Activated CD4-positive, alpha-beta T cell treated with anti-CD3 and anti-CD28 coated beads, Interleukin-2, amount 50 U/mL, for 24 hours (primary cell): ENCODE measurements at regions not wholly inside any gene's neighbourhood (a gene's known extent, or its start where the extent isn't known, plus 50 kb on each side); places are given as distances from the start of the nearest gene placed in this dataset.

Source experiments
- DNase-seq, 2 donors: peaks; one replicate each; pipeline ENCODE4 v3.0.0-alpha.2; 2020; ENCODE audit warnings: low read depth in 1 of 2, low spot score in 1 of 2

- DNase-seq, result no peak
These were observed 61.7 kb upstream of the PPP2R2B start for GRCh38 chr5:146940295-146940694.

- DNase-seq, result no peak
These were observed 65.5 kb upstream of the PPP2R2B start for GRCh38 chr5:146944019-146944418.

- no peak for DNase-seq
These were observed 66.4 kb upstream of the PPP2R2B start for GRCh38 chr5:146944764-146945616.

DNA sequence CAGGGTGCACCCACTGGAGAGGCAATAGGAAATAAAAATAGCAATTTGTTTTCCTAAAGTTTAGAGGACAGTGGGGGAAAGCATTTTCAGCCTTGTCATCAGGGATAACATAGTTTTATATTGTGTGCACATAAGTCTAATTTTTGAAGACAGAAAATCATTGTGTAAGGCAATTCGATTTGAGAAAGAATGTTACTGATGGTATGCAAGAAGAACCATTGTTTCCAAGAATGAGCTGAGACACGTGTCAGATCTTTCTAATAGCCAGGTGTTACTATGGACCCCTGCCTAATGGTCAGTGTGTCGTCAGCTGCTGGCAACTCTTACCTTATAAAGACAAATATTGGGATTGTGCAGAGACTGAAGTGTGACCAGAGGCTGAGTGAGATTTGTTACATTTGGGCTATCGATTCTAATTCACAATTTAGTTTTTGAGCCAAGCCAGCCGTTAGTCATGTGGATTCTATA lies 67.1 kb upstream of the PPP2R2B start:
- DNase-seq, result no peak

DNA sequence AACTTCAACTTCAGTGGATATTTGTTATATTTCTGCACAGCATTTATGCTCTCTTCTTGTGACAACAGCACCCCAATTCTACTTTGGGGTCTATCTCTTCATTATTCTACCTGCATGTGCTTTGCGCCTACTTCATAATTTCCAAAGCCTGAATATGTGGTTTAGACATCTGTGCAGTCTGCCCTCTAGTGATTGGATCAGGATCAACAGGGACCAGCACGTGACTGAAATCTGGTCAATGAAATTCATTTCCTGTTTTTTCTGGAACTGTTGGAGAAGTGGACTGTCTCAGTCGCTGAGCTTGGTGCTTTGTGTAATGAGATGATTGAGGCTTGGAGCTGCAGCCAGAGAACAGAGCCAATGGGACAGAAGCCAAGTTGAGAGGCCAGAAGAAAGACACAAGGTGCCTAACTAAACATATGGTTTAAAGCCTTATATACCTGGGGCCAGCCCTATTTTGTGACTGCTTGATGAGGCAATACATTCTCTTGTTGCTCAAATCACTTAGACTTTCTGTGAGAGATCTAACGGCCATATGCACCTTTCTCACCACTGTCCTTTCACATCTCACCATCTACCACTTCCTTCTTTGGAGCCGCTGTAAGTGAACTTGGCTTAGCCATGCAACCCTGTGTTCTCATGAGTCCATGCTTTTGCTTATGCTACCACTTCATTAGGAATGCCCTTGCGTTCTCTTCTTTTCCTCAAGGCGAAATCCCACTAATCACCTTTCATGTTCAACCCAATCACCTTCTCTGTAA lies 68.8 kb upstream of the PPP2R2B start:
- DNase-seq, result no peak

DNA sequence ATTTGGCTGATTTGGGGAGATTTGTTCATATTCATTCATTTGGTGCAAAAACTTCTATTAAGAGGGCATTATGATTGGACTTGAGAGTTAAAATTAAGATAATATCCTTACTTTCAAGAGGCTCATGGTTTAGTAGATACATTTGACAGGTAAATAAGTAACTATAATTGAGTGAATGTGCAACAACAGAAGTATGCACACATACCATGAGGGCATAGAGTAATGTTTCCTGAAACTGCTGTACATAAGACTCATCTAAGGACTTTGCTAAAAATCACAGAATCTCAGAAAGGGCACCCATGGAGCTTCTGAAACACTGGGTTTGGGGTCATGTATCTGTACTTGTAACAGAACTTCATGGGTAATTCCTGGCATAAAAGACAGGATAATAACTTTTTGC lies 70.1 kb upstream of the PPP2R2B start:
- DNase-seq, result no peak

DNA sequence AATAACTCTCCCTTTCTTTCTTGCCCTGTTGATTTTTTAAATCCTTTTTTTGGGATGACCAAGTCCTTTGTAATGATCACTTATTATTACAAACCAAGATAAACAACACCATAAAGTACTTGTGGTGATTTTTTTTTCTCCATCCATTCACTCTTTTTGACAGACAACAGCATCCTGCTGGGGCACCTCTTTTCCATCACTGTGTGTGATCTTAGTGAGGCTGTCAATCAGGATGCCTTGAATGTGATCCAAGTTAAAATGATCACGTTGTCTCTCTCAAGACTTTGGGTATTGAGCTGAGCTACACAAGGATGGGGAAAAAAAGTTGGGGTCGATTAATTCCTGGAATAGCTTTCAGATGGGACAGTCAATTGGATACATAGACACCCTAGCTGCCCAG lies 73.6 kb upstream of the PPP2R2B start:
- no peak for DNase-seq

DNA sequence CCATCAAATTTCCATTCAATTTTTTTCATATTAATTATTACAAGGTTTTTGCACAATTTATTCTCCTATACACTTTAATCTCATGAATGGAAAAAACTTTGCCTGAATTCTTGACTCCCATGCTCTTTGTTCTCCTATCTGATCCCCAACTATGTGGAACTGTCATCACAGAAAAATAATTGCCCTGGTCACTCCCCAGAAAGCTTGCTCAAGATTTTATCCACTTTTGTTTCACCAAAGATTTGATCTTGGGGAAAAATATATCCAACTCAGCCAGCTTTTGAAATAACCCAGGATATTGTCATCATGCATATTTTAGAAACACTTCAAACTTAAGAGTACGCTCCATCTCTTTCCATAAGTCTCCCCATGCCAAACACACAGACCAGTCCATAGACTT lies 77.7 kb upstream of the PPP2R2B start:
- no peak for DNase-seq

DNA sequence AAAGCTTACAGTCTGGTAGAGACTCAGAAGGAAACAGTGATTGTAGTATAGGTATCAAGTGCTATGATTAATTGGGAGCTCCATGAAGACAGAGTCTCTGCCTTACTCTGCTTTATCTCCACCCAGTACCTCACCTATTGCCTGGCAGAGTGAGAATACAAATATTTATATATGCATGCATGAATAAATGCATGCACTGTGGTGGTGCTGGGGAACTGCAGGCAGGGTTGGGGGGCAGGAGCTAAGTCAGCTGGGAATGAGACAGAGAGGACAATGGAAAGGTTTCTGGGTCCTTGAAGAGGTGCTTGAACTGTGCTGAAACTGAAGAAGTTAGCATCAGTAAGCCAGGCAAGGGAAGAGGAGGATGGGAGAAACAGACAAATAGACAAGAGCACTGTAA lies 80.8 kb upstream of the PPP2R2B start:
- DNase-seq, result no peak

- no peak for DNase-seq
These were observed 84.3 kb upstream of the PPP2R2B start for GRCh38 chr5:146962801-146963355.

- peak in 1 of 2 donors; percentile 53 for DNase-seq
These were observed 87.5 kb upstream of the PPP2R2B start for GRCh38 chr5:146965761-146966659.

DNA sequence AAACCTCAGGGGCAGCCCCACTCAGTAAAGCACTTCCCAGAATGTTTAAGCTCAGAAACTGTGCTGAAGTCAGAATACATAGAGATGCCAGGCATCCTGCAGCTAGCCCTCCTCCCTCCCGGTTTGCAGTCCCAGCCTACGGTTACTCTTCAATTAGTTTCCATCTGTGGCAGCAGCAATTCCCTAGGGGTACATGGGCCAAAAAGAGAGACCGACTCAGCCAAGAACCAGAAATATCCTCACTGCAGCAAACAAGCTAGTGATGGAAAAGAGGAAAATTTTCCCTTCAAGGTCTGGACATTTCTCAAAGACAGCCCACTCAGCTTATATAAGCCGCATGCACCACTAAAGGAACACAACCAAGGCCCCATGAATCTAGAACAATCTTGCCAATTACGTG lies 89.1 kb upstream of the PPP2R2B start:
- DNase-seq, result no peak

DNA sequence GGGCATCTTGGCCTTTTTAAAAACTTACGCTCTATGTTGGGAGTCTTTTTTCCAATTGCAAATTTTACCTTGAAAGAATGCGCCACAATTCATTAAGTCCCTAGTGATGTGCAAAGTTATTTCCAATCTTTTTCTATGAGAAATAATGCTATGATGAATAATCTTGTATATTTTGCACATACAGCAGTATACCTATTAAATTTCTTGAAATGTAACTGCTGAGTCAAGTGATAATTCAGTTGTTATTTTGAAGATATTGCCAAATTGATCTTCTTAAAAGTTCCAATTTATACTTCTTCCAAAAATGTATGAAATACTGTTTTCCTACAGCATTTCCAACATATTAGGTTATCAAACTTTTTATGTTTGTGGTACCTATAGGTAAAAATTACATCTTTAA lies 92.8 kb upstream of the PPP2R2B start:
- no peak for DNase-seq

DNA sequence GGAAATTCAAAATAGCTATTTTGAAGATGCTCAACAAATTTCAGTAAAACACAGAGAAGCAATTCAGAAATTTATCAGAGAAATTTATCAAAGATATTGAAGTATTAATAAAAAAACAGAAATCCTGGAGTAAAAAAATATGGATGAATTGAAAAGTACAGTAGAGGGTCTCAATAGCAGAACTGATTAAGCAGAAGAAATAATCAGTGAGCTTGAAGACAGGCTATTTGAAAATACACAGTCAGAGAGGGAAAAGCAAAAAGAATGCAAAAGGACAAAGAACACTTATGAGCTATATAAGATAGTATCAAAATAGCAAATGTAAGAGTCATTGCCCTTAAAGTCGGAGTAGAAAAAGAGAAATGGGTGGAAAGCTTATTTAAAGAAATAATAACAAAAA lies 107.9 kb upstream of the PPP2R2B start:
- DNase-seq, result no peak

GRCh38 chr5:146993876-146994530 lies 115.4 kb upstream of the PPP2R2B start:
- DNase-seq, result no peak

DNA sequence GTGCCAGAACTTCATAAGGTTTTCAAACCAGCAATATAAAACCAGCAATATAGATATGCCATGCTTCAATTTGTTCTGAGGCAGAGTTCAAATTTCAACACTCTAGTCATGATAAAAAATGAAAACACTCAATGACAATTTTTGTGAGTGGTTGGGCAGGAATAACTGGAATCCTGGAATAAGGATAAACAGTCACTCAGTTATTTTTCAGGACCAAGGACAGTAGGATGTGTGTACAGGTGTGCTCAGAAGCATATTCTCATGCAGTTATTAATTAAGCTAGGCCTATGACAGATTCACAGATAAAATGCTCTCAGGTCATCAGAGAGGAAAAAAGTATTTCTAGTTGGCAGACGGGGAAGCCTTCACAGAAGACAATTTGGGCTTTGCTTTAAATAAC lies 117.3 kb upstream of the PPP2R2B start:
- DNase-seq, result no peak

GRCh38 chr5:147015405-147015804 lies 136.8 kb upstream of the PPP2R2B start:
- DNase-seq, result no peak

DNA sequence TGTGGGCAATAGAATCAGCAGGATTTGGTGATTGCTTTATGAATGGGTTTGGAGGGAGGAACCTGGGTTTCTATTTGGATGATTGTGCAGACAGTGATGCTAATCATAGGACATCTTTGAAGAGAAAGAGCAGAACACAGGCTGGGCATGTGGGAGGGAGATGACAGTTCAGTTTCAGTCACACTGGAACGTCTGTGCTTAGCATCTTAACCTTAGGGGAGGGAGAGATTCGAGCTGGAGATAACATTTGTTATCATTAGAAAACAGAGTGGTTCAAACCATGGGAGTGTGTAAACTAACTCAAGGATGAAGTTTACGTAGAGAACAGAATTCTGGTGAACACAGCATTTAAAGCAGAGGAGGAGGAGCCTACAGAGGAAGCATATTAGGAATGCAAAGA lies 138.6 kb upstream of the PPP2R2B start:
- DNase-seq, result no peak

DNA sequence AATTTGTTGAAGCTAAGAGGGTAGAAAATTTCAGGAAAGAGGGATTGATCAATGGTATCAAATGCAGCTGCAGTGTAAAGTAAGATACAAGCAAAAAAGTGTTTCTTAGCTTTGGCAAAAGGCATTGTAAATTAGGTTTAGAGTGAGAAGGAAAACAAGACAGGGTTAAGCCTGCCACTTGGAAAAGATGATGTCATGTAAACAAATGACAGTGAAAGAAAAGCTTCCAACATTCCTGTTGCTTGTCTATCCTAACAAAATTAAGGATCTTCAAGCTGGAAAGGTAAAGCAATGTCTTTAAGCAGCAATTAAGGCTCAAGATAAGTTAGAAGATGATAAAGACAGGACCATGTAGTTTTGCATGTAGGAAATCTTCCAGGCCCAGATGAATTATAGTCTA lies 139.1 kb upstream of the PPP2R2B start:
- no peak for DNase-seq

DNA sequence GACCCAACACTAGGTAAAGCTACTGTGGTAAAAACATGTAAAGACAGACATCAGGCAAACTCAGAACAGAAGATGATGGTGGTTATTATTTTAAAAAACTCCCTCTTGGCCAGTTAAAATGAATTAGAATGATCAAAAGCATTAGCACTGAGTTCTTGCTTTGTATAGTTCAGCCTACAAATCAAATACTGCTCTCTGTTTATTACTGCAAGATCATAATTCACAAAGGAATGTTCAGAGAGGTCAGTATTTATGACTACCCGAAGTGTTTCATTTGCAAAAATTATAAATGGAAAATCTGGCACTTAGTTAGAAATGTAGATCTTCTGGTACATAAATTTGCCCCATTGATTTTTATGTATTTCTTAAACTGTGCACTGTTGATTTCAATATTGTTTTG lies 140.3 kb upstream of the PPP2R2B start:
- DNase-seq, result no peak
